ENCODE measurements at regions not wholly inside any gene's neighbourhood (a gene's known extent, or its start where the extent isn't known, plus 50 kb on each side); places are given as distances from the start of the nearest gene placed in this dataset.
"Not testable (repeated sequence)": the region's sequence is repeated elsewhere in the genome, so short reads cannot be mapped to it uniquely, and the experiment has no call there.

- no peak overlapping the region for H3K4me3 ChIP-seq (ENCODE audit: insufficient read depth, low read length)
- peaks cover 3% of the 10 kb centered on the region for H3K4me1 ChIP-seq (ENCODE audit: insufficient read depth, low read length)
- no peak for TF ChIP-seq CTCF (IDR thresholded peaks at IDR 0.05; ENCODE audit: extremely low read depth, low read depth, low read length)
- no peaks in the 10 kb centered on the region for H4K20me1 ChIP-seq (ENCODE audit: insufficient read depth, low read length)
- H3K4me2 ChIP-seq (ENCODE audit: insufficient read depth, low read length), result no peak overlapping the region
- no peaks in the 10 kb centered on the region for H3K36me3 ChIP-seq (ENCODE audit: insufficient read depth, low read length)
- no peak overlapping the region for H2AFZ ChIP-seq (ENCODE audit: low read length)
- no peak overlapping the region for H3K27ac ChIP-seq (ENCODE audit: low read depth, low read length)
- peaks cover 9% of the 10 kb centered on the region for H3K27me3 ChIP-seq (ENCODE audit: insufficient read depth, low read length)
- DNase-seq (ENCODE audit: insufficient read length, low spot score, missing footprints), result no peak
- H3K9me3 ChIP-seq (ENCODE audit: low read depth, low read length), result no peaks in the 10 kb centered on the region
- no peaks in the 10 kb centered on the region for H3K79me2 ChIP-seq (ENCODE audit: insufficient read depth, low read length)
Measured at GRCh38 chr12:25317553-25317952, 66.8 kb upstream of the KRAS start.

GRCh38 chr12:25315388-25315787 is 64.7 kb upstream of the KRAS start:
- no peak for TF ChIP-seq CTCF (IDR thresholded peaks at IDR 0.05; ENCODE audit: extremely low read depth, low read depth, low read length)
- H3K4me3 ChIP-seq (ENCODE audit: insufficient read depth, low read length), result no peak overlapping the region
- no peak overlapping the region for H3K27ac ChIP-seq (ENCODE audit: low read depth, low read length)
- H3K79me2 ChIP-seq (ENCODE audit: insufficient read depth, low read length), result no peaks in the 10 kb centered on the region
- H3K4me1 ChIP-seq (ENCODE audit: insufficient read depth, low read length), result no peaks in the 10 kb centered on the region
- no peak overlapping the region for H3K4me2 ChIP-seq (ENCODE audit: insufficient read depth, low read length)
- H3K9me3 ChIP-seq (ENCODE audit: low read depth, low read length), result no peaks in the 10 kb centered on the region
- H3K27me3 ChIP-seq (ENCODE audit: insufficient read depth, low read length), result peaks cover 6% of the 10 kb centered on the region
- no peaks in the 10 kb centered on the region for H4K20me1 ChIP-seq (ENCODE audit: insufficient read depth, low read length)
- H2AFZ ChIP-seq (ENCODE audit: low read length), result no peak overlapping the region
- DNase-seq (ENCODE audit: insufficient read length, low spot score, missing footprints), result no peak
- H3K36me3 ChIP-seq (ENCODE audit: insufficient read depth, low read length), result no peaks in the 10 kb centered on the region

GRCh38 chr12:25313266-25313990 is 62.7 kb upstream of the KRAS start:
- not testable (repeated sequence) for H3K27me3 ChIP-seq (ENCODE audit: insufficient read depth, low read length); H3K36me3 ChIP-seq (ENCODE audit: insufficient read depth, low read length); H4K20me1 ChIP-seq (ENCODE audit: insufficient read depth, low read length); H3K4me3 ChIP-seq (ENCODE audit: insufficient read depth, low read length); H3K9me3 ChIP-seq (ENCODE audit: low read depth, low read length); H3K4me1 ChIP-seq (ENCODE audit: insufficient read depth, low read length); H3K79me2 ChIP-seq (ENCODE audit: insufficient read depth, low read length); H3K27ac ChIP-seq (ENCODE audit: low read depth, low read length); H3K4me2 ChIP-seq (ENCODE audit: insufficient read depth, low read length); H2AFZ ChIP-seq (ENCODE audit: low read length); DNase-seq (ENCODE audit: insufficient read length, low spot score, missing footprints)

- Histone ChIP-seq H4K20me1 (ENCODE audit: insufficient read depth, low read length) (no peaks in the 10 kb centered on the region), H3K4me1 (ENCODE audit: insufficient read depth, low read length) (peaks cover 7% of the 10 kb centered on the region), H3K79me2 (ENCODE audit: insufficient read depth, low read length) (no peaks in the 10 kb centered on the region), H3K4me2 (ENCODE audit: insufficient read depth, low read length) (no peak overlapping the region), H3K27me3 (ENCODE audit: insufficient read depth, low read length) (peaks cover 4% of the 10 kb centered on the region), H3K4me3 (ENCODE audit: insufficient read depth, low read length) (no peak overlapping the region), H3K27ac (ENCODE audit: low read depth, low read length) (no peak overlapping the region), H2AFZ (ENCODE audit: low read length) (no peak overlapping the region), H3K9me3 (ENCODE audit: low read depth, low read length) (no peaks in the 10 kb centered on the region), H3K36me3 (ENCODE audit: insufficient read depth, low read length) (no peaks in the 10 kb centered on the region)
- TF ChIP-seq CTCF (IDR thresholded peaks at IDR 0.05; ENCODE audit: extremely low read depth, low read depth, low read length), result no peak
- DNase-seq (ENCODE audit: insufficient read length, low spot score, missing footprints), result no peak
Measured at GRCh38 chr12:25311506-25311905, 60.8 kb upstream of the KRAS start.

- not testable (repeated sequence) for H3K79me2 ChIP-seq (ENCODE audit: insufficient read depth, low read length); H3K4me2 ChIP-seq (ENCODE audit: insufficient read depth, low read length); H3K27ac ChIP-seq (ENCODE audit: low read depth, low read length); DNase-seq (ENCODE audit: insufficient read length, low spot score, missing footprints); H3K36me3 ChIP-seq (ENCODE audit: insufficient read depth, low read length); H3K9me3 ChIP-seq (ENCODE audit: low read depth, low read length); H3K4me1 ChIP-seq (ENCODE audit: insufficient read depth, low read length); H2AFZ ChIP-seq (ENCODE audit: low read length); H4K20me1 ChIP-seq (ENCODE audit: insufficient read depth, low read length); H3K27me3 ChIP-seq (ENCODE audit: insufficient read depth, low read length); H3K4me3 ChIP-seq (ENCODE audit: insufficient read depth, low read length)
Measured at GRCh38 chr12:25310071-25310470, 59.3 kb upstream of the KRAS start.
